NB4 (cell line): ENCODE measurements at regions not wholly inside any gene's neighbourhood (a gene's known extent, or its start where the extent isn't known, plus 50 kb on each side); places are given as distances from the start of the nearest gene placed in this dataset.

ENCODE experiments used
- CTCF ChIP-seq: IDR thresholded peaks from one replicate; pipeline ENCODE4 v1.5.1; 2012; ENCODE audit warnings: low read depth, low read length
- MAX ChIP-seq: IDR thresholded peaks from 2 replicates; pipeline ENCODE4 v1.6.1; 2011; ENCODE audit warnings: low read depth, low read length
- MYC ChIP-seq: IDR thresholded peaks from 2 replicates; pipeline ENCODE4 v1.6.1; 2011; ENCODE audit warnings: low read depth, low read length
- POLR2A ChIP-seq: IDR thresholded peaks from 2 replicates; pipeline ENCODE4 v1.6.1; 2011; ENCODE audit warnings: mild to moderate bottlenecking; ENCODE audit not compliant: insufficient read length; ENCODE audit errors: extremely low read depth

- no peak for TF ChIP-seq CTCF
- TF ChIP-seq POLR2A: no peak
- no peak for TF ChIP-seq MAX
- TF ChIP-seq MYC: no peak
Observed at GRCh38 chr17:53900951-53901350, 78.2 kb downstream of the KIF2B start.
